ENCODE measurements at regions not wholly inside any gene's neighbourhood (a gene's known extent, or its start where the extent isn't known, plus 50 kb on each side); places are given as distances from the start of the nearest gene placed in this dataset.

- TF ChIP-seq CTCF (conservative IDR thresholded peaks at IDR 0.05; ENCODE audit: low read length) (no peak), EZH2phosphoT487 (IDR thresholded peaks at IDR 0.05; ENCODE audit: borderline replicate concordance, low read depth, low read length) (no peak)
These were observed 1644.5 kb upstream of the NUDT12 start for GRCh38 chr5:105207066-105207465.
